MM.1S (cell line): ENCODE measurements at regions not wholly inside any gene's neighbourhood (a gene's known extent, or its start where the extent isn't known, plus 50 kb on each side); places are given as distances from the start of the nearest gene placed in this dataset.
"Not testable (repeated sequence)": the region's sequence is repeated elsewhere in the genome, so short reads cannot be mapped to it uniquely, and the experiment has no call there.

ENCODE experiments used
- DNase-seq: peaks from one replicate; pipeline ENCODE4 v3.0.0-alpha.2; 2015
- H2AFZ ChIP-seq: fragments of 300-600 bp; sonication (generic); 2 replicates; pipeline ENCODE4 v1.6.0; 2016; ENCODE audit warnings: antibody characterized with exemption, low read length
- H3F3A ChIP-seq: fragments of 300-600 bp; sonication (generic); 2 replicates; pipeline ENCODE4 v1.6.1; 2016; ENCODE audit warnings: mild to moderate bottlenecking, antibody characterized with exemption, low read length, moderate library complexity, mixed read lengths; ENCODE audit not compliant: insufficient read depth
- H3K27ac ChIP-seq: fragments of 300-600 bp; sonication (generic); 2 replicates; pipeline ENCODE4 v1.5.1; 2016; ENCODE audit warnings: mild to moderate bottlenecking, low read length
- H3K27me3 ChIP-seq: fragments of 300-600 bp; sonication (generic); replicated peaks from 2 replicates; pipeline ENCODE4 v1.6.0; 2016; ENCODE audit warnings: low read length; ENCODE audit not compliant: insufficient read depth
- H3K36me3 ChIP-seq: fragments of 300-600 bp; sonication (generic); replicated peaks from 2 replicates; pipeline ENCODE4 v1.6.1; 2016; ENCODE audit warnings: mild to moderate bottlenecking, low read length, mixed read lengths; ENCODE audit not compliant: insufficient read depth
- H3K4me1 ChIP-seq: fragments of 300-600 bp; sonication (generic); 2 replicates; pipeline ENCODE4 v1.6.1; 2016; ENCODE audit warnings: low read length, mixed read lengths
- H3K4me2 ChIP-seq: fragments of 300-600 bp; sonication (generic); 2 replicates; pipeline ENCODE4 v1.6.0; 2016; ENCODE audit warnings: low read depth, low read length
- H3K4me3 ChIP-seq: fragments of 300-600 bp; sonication (generic); 2 replicates; pipeline ENCODE4 v1.5.1; 2016; ENCODE audit warnings: low read length, mixed read lengths
- H3K79me2 ChIP-seq: fragments of 300-600 bp; sonication (generic); 2 replicates; pipeline ENCODE4 v1.6.1; 2016; ENCODE audit warnings: mixed run types, low read length, mixed read lengths
- H3K9ac ChIP-seq: fragments of 300-600 bp; sonication (generic); 2 replicates; pipeline ENCODE4 v1.6.1; 2016; ENCODE audit warnings: low read length, mixed read lengths
- H3K9me2 ChIP-seq: fragments of 300-600 bp; sonication (generic); replicated peaks from 2 replicates; pipeline ENCODE4 v1.6.1; 2016; ENCODE audit warnings: mild to moderate bottlenecking, low read length, mixed read lengths; ENCODE audit not compliant: insufficient read depth
- H3K9me3 ChIP-seq: fragments of 300-600 bp; sonication (generic); replicated peaks from 2 replicates; pipeline ENCODE4 v1.6.1; 2016; ENCODE audit warnings: mild to moderate bottlenecking, low read length, mixed read lengths; ENCODE audit not compliant: insufficient read depth
- H4K20me1 ChIP-seq: fragments of 300-600 bp; sonication (generic); 2 replicates; pipeline ENCODE4 v1.6.1; 2016; ENCODE audit warnings: mild to moderate bottlenecking, low read length, moderate library complexity, mixed read lengths; ENCODE audit not compliant: insufficient read depth
- CTCF ChIP-seq: fragments of 300-600 bp; sonication (generic); IDR thresholded peaks from 2 replicates; pipeline ENCODE4 v1.5.1; 2016; ENCODE audit warnings: antibody characterized with exemption, low read length, mixed read lengths
- EZH2 ChIP-seq: fragments of 300-600 bp; sonication (generic); optimal IDR thresholded peaks from 2 replicates; pipeline ENCODE3; 2017; ENCODE audit warnings: low read depth, mild to moderate bottlenecking, antibody characterized with exemption, low read length, mixed read lengths
- EZH2phosphoT487 ChIP-seq: fragments of 300-600 bp; sonication (generic); IDR thresholded peaks from 2 replicates; pipeline ENCODE4 v1.6.1; 2018; ENCODE audit warnings: antibody characterized with exemption, low read length

- Histone ChIP-seq H3K27me3 (no peaks in the 10 kb centered on the region), H3K4me1 (no peaks in the 10 kb centered on the region), H3K4me2 (no peak overlapping the region), H3K36me3 (no peaks in the 10 kb centered on the region), H3K27ac (no peak overlapping the region), H2AFZ (no peak overlapping the region), H3K9ac (no peak overlapping the region), H3F3A (no peaks in the 10 kb centered on the region), H3K4me3 (no peak overlapping the region), H3K79me2 (no peaks in the 10 kb centered on the region), H3K9me2 (no peaks in the 10 kb centered on the region), H3K9me3 (no peaks in the 10 kb centered on the region), H4K20me1 (no peaks in the 10 kb centered on the region)
- TF ChIP-seq CTCF (no peak), EZH2 (no peak), EZH2phosphoT487 (no peak)
- DNase-seq: no peak
These were observed 878.8 kb upstream of the KLHL1 start for GRCh38 chr13:70987043-70987442.

- Histone ChIP-seq H3K36me3 (no peaks in the 10 kb centered on the region), H3K4me1 (no peaks in the 10 kb centered on the region), H3K9ac (no peak overlapping the region), H3K79me2 (no peaks in the 10 kb centered on the region), H3K9me3 (no peaks in the 10 kb centered on the region), H2AFZ (no peak overlapping the region), H3K4me2 (no peak overlapping the region), H3F3A (no peaks in the 10 kb centered on the region), H3K27ac (no peak overlapping the region), H4K20me1 (no peaks in the 10 kb centered on the region), H3K4me3 (no peak overlapping the region), H3K9me2 (no peaks in the 10 kb centered on the region), H3K27me3 (no peaks in the 10 kb centered on the region)
- no peak for DNase-seq
- no peak for TF ChIP-seq CTCF
- TF ChIP-seq EZH2phosphoT487: no peak
- TF ChIP-seq EZH2: no peak
These were observed 877.1 kb upstream of the KLHL1 start for GRCh38 chr13:70985371-70985770.

GRCh38 chr13:70981219-70981618, 873.0 kb upstream of the KLHL1 start:
- H3K4me1 ChIP-seq, H3K36me3 ChIP-seq, H3K9ac ChIP-seq, H3K27me3 ChIP-seq, H3K4me3 ChIP-seq, DNase-seq, H2AFZ ChIP-seq, H3K9me3 ChIP-seq, H3K4me2 ChIP-seq, H3K79me2 ChIP-seq, H3K9me2 ChIP-seq, H3F3A ChIP-seq, H3K27ac ChIP-seq, H4K20me1 ChIP-seq: not testable (repeated sequence)

- H3K4me2 ChIP-seq: no peak overlapping the region
- no peak for TF ChIP-seq EZH2
- no peak for TF ChIP-seq EZH2phosphoT487
- no peak for TF ChIP-seq CTCF
- H3K27me3 ChIP-seq: no peaks in the 10 kb centered on the region
- DNase-seq: no peak
- no peaks in the 10 kb centered on the region for H3F3A ChIP-seq
- H3K4me1 ChIP-seq: no peaks in the 10 kb centered on the region
- H2AFZ ChIP-seq: no peak overlapping the region
- H3K9me2 ChIP-seq: no peaks in the 10 kb centered on the region
- H4K20me1 ChIP-seq: no peaks in the 10 kb centered on the region
- H3K9ac ChIP-seq: no peak overlapping the region
- H3K36me3 ChIP-seq: no peaks in the 10 kb centered on the region
- no peak overlapping the region for H3K27ac ChIP-seq
- no peaks in the 10 kb centered on the region for H3K79me2 ChIP-seq
- no peaks in the 10 kb centered on the region for H3K9me3 ChIP-seq
- no peak overlapping the region for H3K4me3 ChIP-seq
These were observed 861.1 kb upstream of the KLHL1 start for GRCh38 chr13:70969321-70969720.
